Left lobe of liver (tissue), 2 donors: ENCODE measurements at regions not wholly inside any gene's neighbourhood (a gene's known extent, or its start where the extent isn't known, plus 50 kb on each side); places are given as distances from the start of the nearest gene placed in this dataset.
"Not testable (repeated sequence)": the region's sequence is repeated elsewhere in the genome, so short reads cannot be mapped to it uniquely, and the experiment has no call there.

ENCODE experiments used
- ATAC-seq: fragments of 200-7000 bp; cut with Tn5 transposase; one replicate; pipeline ENCODE4 v1.9.1; 2020; ENCODE audit warnings: mild to moderate bottlenecking, moderate library complexity
- DNase-seq: peaks from one replicate; pipeline ENCODE4 v3.0.0-alpha.2; 2020; ENCODE audit warnings: low spot score
- donor health status: DM: no; HTN: no; CAD: no; lungs with moderate emphysema.
- donor health status: DM: no; HTN: yes; CAD: no.

DNA sequence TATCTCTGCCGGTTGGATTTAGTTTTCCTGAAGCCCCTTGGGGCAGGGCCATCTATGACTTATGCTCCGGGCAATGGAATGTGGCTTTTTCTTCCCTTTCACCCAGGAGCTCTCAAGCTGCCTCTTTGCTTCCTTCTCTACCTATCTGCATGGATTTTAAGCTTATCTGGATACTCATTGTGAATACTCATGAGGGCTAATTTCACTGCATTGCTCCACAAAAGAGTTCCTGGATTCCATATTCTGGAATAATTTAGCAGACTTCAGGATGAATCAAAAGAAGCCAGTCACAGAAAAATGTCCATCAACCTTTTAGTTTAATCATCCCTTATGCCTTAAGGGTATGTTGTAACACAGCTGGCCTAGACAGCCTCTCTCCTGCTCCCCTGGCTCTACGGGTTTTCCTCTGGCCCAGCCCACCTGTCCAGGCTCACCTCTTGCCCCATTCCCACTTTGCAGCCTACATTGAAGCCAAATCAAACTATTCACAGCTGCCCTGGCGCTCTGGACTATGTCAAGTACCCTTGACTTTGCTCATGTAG lies 122.8 kb upstream of the RMDN2 start:
- no peak for ATAC-seq

GRCh38 chr2:37802899-37803379 lies 122.1 kb upstream of the RMDN2 start:
- ATAC-seq (no peak), DNase-seq (no peak)

More for the DNA sequence above, 122.8 kb upstream of the RMDN2 start:
- no peak for DNase-seq

- ATAC-seq, DNase-seq: not testable (repeated sequence)
Observed at GRCh38 chr2:37806004-37806403, 119.1 kb upstream of the RMDN2 start.

GRCh38 chr2:37809525-37809924 lies 115.6 kb upstream of the RMDN2 start:
- ATAC-seq (no peak), DNase-seq (no peak)

- no peak for DNase-seq
- peak; percentile 76 for ATAC-seq
Observed at GRCh38 chr2:37809931-37810570, 115.0 kb upstream of the RMDN2 start.

DNA sequence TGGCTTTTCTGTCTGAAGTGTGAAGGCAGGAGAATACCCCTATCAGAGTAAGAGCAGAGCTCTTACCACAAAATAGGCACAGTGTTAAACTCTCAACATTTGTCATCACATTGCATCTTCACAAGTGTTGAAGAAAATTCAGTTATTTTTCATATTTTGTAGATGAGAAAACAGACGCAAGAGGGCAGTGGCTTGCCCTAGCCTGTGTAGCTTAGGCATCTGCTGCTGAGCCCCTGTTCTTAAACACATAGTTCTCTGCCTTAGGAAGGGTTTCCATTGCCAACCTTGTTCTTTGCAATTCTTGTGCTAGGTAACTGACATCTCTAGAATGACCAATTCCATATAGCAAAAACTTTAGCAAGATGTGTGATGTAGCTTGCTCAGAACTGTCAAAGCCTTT lies 112.7 kb upstream of the RMDN2 start:
- ATAC-seq = no peak
- DNase-seq = no peak

GRCh38 chr2:37812941-37813730 lies 112.0 kb upstream of the RMDN2 start:
- no peak for ATAC-seq
- DNase-seq = no peak

GRCh38 chr2:37816036-37816435 lies 109.1 kb upstream of the RMDN2 start:
- DNase-seq (no peak), ATAC-seq (no peak)

DNA sequence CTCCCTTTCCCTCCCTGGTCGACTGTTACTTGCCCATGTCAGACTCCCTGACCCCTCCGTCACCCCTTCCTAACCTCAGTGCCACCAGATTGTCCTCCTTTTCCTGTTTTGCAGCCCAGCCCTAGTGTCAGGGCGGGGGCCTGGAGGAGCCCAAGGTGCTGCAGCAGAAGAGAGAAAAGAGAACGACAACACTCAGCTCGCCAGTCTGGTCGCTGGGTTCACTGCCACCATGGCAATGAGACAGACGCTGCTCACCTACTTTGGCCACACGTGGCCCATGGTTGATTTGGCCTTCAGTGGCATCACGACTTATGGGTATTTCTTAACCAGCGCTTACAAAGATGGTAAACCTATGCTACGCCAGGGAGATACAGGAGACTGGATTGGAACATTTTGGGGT lies 108.4 kb upstream of the RMDN2 start:
- no peak for ATAC-seq
- DNase-seq = no peak

- DNase-seq (no peak), ATAC-seq (no peak)
Observed at GRCh38 chr2:37819186-37819585, 105.9 kb upstream of the RMDN2 start.

GRCh38 chr2:37820471-37820986 lies 104.6 kb upstream of the RMDN2 start:
- ATAC-seq (no peak), DNase-seq (no peak)

DNA sequence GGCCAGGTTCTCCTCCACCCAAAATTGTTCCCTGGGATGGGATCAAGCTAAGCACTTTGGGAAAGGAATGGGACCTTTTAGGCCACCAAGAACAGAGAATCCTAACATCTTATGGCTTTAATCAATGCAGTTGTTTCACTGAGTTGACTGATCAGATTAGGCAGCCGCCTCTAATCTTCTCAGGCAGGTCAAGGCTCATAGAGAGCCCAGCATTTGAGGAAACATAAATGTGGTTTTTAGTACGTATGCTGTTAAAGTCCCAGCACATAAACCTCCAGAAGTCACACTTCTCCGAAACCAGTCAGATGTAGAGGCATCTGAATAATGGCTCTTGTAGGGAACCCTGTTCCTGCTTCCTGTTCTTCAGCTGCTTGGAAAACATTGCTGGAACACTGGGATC lies 99.5 kb upstream of the RMDN2 start:
- DNase-seq = no peak

DNA sequence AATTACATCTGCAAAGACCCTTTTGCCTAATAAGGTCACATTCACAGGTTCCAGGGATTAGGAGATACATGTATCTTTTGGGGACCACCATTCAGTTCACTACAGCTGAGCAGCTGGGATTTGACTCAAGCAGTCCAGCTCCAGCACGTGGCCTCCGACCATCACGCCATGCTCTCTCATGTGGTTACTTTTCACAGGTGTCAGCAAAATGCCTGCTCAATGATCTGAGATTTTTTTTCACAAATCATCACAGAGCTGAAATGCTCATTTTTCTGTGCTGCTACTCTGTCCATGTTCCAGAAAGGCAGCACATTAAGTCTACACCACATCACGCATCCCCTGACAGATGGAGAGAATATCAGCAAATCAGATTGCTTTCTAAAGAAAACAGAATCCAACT lies 98.5 kb upstream of the RMDN2 start:
- ATAC-seq = no peak

More for the DNA sequence above, 99.5 kb upstream of the RMDN2 start:
- no peak for ATAC-seq

DNA sequence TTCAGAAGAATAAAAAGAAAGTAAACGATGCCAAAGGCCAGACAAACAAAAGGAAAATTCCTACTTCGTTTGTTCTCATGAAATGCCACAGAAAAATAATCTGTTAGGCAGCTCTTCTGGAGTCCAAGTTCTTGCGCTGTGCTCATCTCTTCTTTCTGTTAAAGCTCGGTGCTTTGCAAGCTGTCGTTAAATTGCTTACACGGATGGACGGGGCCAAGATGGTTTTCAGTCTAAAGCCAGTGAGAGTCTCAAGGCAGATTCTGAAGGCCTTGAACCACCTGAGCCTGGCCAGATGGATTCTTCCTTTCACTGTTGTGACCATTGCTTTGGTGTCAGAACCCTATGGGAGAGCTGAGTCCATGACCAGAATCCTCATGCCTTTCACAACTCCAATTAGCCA lies 97.6 kb upstream of the RMDN2 start:
- DNase-seq (no peak), ATAC-seq (no peak)

More for the DNA sequence above, 98.5 kb upstream of the RMDN2 start:
- DNase-seq = no peak

GRCh38 chr2:37827911-37828511 lies 97.1 kb upstream of the RMDN2 start:
- DNase-seq (no peak), ATAC-seq (no peak)

GRCh38 chr2:37829202-37829601 lies 95.9 kb upstream of the RMDN2 start:
- DNase-seq = no peak

GRCh38 chr2:37829616-37830395 lies 95.3 kb upstream of the RMDN2 start:
- DNase-seq = no peak
- no peak for ATAC-seq

More at GRCh38 chr2:37829202-37829601, 95.9 kb upstream of the RMDN2 start:
- ATAC-seq = peak; percentile 37

DNA sequence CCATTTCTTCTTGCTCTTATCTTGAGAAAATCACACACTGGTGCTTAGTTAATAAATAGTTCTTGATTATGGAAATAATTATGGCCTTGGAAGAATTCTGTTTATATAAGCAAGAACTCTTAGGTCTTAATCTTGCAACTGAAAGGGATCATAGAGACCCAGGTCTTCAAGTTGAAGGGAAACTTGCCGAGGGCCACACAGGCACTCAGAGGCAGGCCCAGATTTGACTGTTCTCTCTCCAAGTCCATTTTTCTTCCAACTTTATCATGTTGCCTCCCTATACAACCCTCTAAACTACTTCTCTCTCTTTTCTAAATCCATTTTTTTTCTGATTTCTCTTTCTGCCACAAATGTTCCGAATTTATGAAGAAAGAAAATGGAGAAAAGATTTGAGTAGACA lies 94.5 kb upstream of the RMDN2 start:
- ATAC-seq = no peak

GRCh38 chr2:37831081-37831780 lies 93.9 kb upstream of the RMDN2 start:
- ATAC-seq (no peak), DNase-seq (no peak)

More for the DNA sequence above, 94.5 kb upstream of the RMDN2 start:
- DNase-seq = no peak
